GM12878 (cell line): ENCODE measurements at regions not wholly inside any gene's neighbourhood (a gene's known extent, or its start where the extent isn't known, plus 50 kb on each side); places are given as distances from the start of the nearest gene placed in this dataset.

Experiments
- ATAC-seq: fragments of 200-7000 bp; cut with Tn5 transposase; 3 replicates; pipeline ENCODE4 v1.9.1; 2020; ENCODE audit warnings: mild to moderate bottlenecking, moderate library complexity
- BruUV-seq: library from RNA; stranded (reverse); fragments of 400-500 nt; replicated peaks from 2 replicates; lab custom pipeline; 2021; lab: Mats Ljungman, UMichigan
- CTCF ChIA-PET: fragments of 300-600 bp; sonication (Branson Sonifier 250); formaldehyde crosslinking; extraction: SDS; loops from one replicate; lab custom pipeline; 2021; ENCODE audit warnings: inconsistent platforms; lab: Yijun Ruan, JAX
- POLR2A ChIA-PET: fragments of 350-600 bp; formaldehyde crosslinking; extraction: SDS; loops from one replicate; lab custom pipeline; 2021; ENCODE audit warnings: inconsistent platforms; lab: Charles Lee
- RAD21 ChIA-PET: fragments of 300-600 bp; sonication (Branson Sonifier 250); formaldehyde crosslinking; loops from one replicate; lab custom pipeline; 2023; ENCODE audit warnings: antibody characterized with exemption; ENCODE audit not compliant: unreplicated experiment; lab: Charles Lee
- SMC1A ChIA-PET: fragments of 300-600 bp; sonication (Branson Sonifier 250); formaldehyde crosslinking; loops from one replicate; lab custom pipeline; 2023; ENCODE audit not compliant: unreplicated experiment, uncharacterized antibody; lab: Charles Lee
- DNase-seq: peaks from one replicate; pipeline ENCODE4 v3.0.0-alpha.2; 2011; ENCODE audit warnings: low read depth, low spot score
- FAIRE-seq: peaks from 3 replicates; lab custom pipeline; 2011; peaks lifted over from hg19 to GRCh38; lab: Jason Lieb, UNC
- H2AFZ ChIP-seq: 2 replicates; pipeline ENCODE4 v1.6.0; 2011; ENCODE audit warnings: low read depth, low read length, control low read depth; ENCODE audit not compliant: control insufficient read depth
- H3K27ac ChIP-seq: 2 replicates; pipeline ENCODE4 v1.5.1; 2011; ENCODE audit warnings: control low read depth; ENCODE audit not compliant: control insufficient read depth, insufficient read depth
- H3K27me3 ChIP-seq, 2 experiments: replicated peaks in 1 of 2; 2 replicates each; pipeline versions ENCODE4 v1.6.0 to v1.6.1; 2011; ENCODE audit warnings: low read length in 1 of 2; ENCODE audit not compliant: control insufficient read depth in 2 of 2, insufficient read depth in 2 of 2
- H3K36me3 ChIP-seq, 2 experiments: 2 replicates each; pipeline ENCODE4 v1.5.1; 2011; ENCODE audit warnings: low read length in 1 of 2; ENCODE audit not compliant: control insufficient read depth in 2 of 2, insufficient read depth in 2 of 2
- H3K4me1 ChIP-seq: 2 replicates; pipeline ENCODE4 v1.6.1; 2011; ENCODE audit warnings: mild to moderate bottlenecking, low read length, moderate library complexity, mixed read lengths; ENCODE audit not compliant: control insufficient read depth, insufficient read depth
- H3K4me2 ChIP-seq: 2 replicates; pipeline ENCODE4 v1.6.0; 2011; ENCODE audit warnings: control low read depth; ENCODE audit not compliant: control insufficient read depth, insufficient read depth
- H3K4me3 ChIP-seq: fragments of 200-600 bp; sonication (generic); 2 replicates; pipeline ENCODE4 v1.5.1; 2016
- H3K79me2 ChIP-seq: 2 replicates; pipeline ENCODE4 v1.6.0; 2011; ENCODE audit warnings: low read length; ENCODE audit not compliant: control insufficient read depth, insufficient read depth
- H3K9ac ChIP-seq: 2 replicates; pipeline ENCODE4 v1.8.0; 2011; ENCODE audit warnings: low read length, control low read depth, mixed read lengths; ENCODE audit not compliant: control insufficient read depth, insufficient read depth
- H3K9me3 ChIP-seq: replicated peaks from 3 replicates; pipeline ENCODE4 v1.5.1; 2011; ENCODE audit warnings: mild to moderate bottlenecking, low read length; ENCODE audit not compliant: control insufficient read depth, insufficient read depth
- H4K20me1 ChIP-seq: 2 replicates; pipeline ENCODE4 v1.6.0; 2011; ENCODE audit not compliant: control insufficient read depth, insufficient read depth
- CTCF ChIP-seq, 3 experiments: IDR thresholded peaks in 2 of 3; conservative IDR thresholded peaks in 1 of 3; 2 replicates each; pipeline ENCODE4 v1.5.1; 2011; ENCODE audit warnings: low read depth in 3 of 3, low read length in 3 of 3, mild to moderate bottlenecking in 3 of 3, control low read depth in 2 of 3, moderate library complexity in 2 of 3, inconsistent platforms in 1 of 3, mixed read lengths in 1 of 3; ENCODE audit not compliant: control insufficient read depth in 2 of 3, insufficient read depth in 1 of 3; ENCODE audit errors: extremely low read depth in 1 of 3
- EGR1 ChIP-seq, 2 experiments: IDR thresholded peaks; 1 replicate in 1 of 2; 2 replicates in 1 of 2; pipeline ENCODE4 v1.6.1; 2011 to 2012; ENCODE audit warnings: low read depth in 2 of 2, low read length in 2 of 2, borderline replicate concordance in 1 of 2, mild to moderate bottlenecking in 1 of 2, moderate library complexity in 1 of 2
- IKZF1 ChIP-seq: fragments of 450-650 bp; conservative IDR thresholded peaks from 2 replicates; pipeline ENCODE4 v1.6.1; 2017; ENCODE audit warnings: antibody characterized with exemption, mild to moderate bottlenecking
- KAT2A ChIP-seq: conservative IDR thresholded peaks from 2 replicates; pipeline ENCODE4 v1.6.1; 2011; ENCODE audit warnings: low read depth, low read length; ENCODE audit not compliant: control insufficient read depth
- NFXL1 ChIP-seq: fragments of 450-650 bp; IDR thresholded peaks from 2 replicates; pipeline ENCODE4 v1.6.1; 2017; ENCODE audit warnings: antibody characterized with exemption, mild to moderate bottlenecking, borderline replicate concordance
- NR2C2 ChIP-seq: IDR thresholded peaks from 2 replicates; pipeline ENCODE4 v1.6.1; 2011; ENCODE audit warnings: borderline replicate concordance, low read depth; ENCODE audit not compliant: control insufficient read depth, insufficient read length
- PAX5 ChIP-seq: IDR thresholded peaks from 2 replicates; pipeline ENCODE4 v1.6.1; 2011; ENCODE audit warnings: low read depth, low read length, borderline replicate concordance
- POLR2A ChIP-seq: IDR thresholded peaks from 2 replicates; pipeline ENCODE4 v1.6.1; 2011; ENCODE audit warnings: low read depth, mild to moderate bottlenecking, low read length
- POU2F2 ChIP-seq: IDR thresholded peaks from 3 replicates; pipeline ENCODE4 v1.6.1; 2011; ENCODE audit warnings: low read depth, mild to moderate bottlenecking, low read length, borderline replicate concordance
- RCOR1 ChIP-seq: conservative IDR thresholded peaks from 2 replicates; pipeline ENCODE4 v1.6.1; 2012; ENCODE audit warnings: low read depth, low read length, improper control_type of control experiment
- SIX5 ChIP-seq: IDR thresholded peaks from 2 replicates; pipeline ENCODE4 v1.6.1; 2011; ENCODE audit warnings: mild to moderate bottlenecking, low read depth, low read length, moderate library complexity; ENCODE audit not compliant: severe bottlenecking
- STAT3 ChIP-seq: IDR thresholded peaks from 2 replicates; pipeline ENCODE4 v1.6.1; 2011; ENCODE audit warnings: low read depth, low read length, improper control_type of control experiment
- WRNIP1 ChIP-seq: IDR thresholded peaks from 2 replicates; pipeline ENCODE4 v1.6.1; 2011; ENCODE audit warnings: low read depth, low read length, improper control_type of control experiment, borderline replicate concordance
- YBX1 ChIP-seq: fragments of 450-650 bp; IDR thresholded peaks from 2 replicates; pipeline ENCODE4 v1.6.1; 2016; ENCODE audit warnings: antibody characterized with exemption
- WGBS: methylation state at CpG from one replicate; pipeline ENCODE4 v1.1.6; 2016; ENCODE audit warnings: low lambda C conversion rate; ENCODE audit not compliant: insufficient replicate concordance, insufficient coverage; ENCODE audit errors: missing lambda C conversion rate; 5-methylcytosine and 5-hydroxymethylcytosine counted together
- in situ Hi-C: fragments of 300-500 bp; cut with MboI; formaldehyde crosslinking; loops from 9 replicates; pipeline ENCODE4 v1.14.3; 2018; ENCODE audit warnings: mixed read lengths
- intact Hi-C: fragments of 100-400 bp; cut with micrococcal nuclease; formaldehyde crosslinking; loops from one replicate; pipeline ENCODE4 v1.14.2; 2022; ENCODE audit not compliant: unreplicated experiment
- TF ChIP-seq, protein P1 (sequence below): fragments of 450-650 bp; IDR thresholded peaks from 2 replicates; pipeline ENCODE4 v1.6.1; 2018; ENCODE audit warnings: mild to moderate bottlenecking, low read depth, moderate library complexity; ENCODE audit not compliant: partially characterized antibody
- TF ChIP-seq, protein P2 (sequence below): fragments of 450-650 bp; IDR thresholded peaks from 2 replicates; pipeline ENCODE4 v1.6.1; 2017; ENCODE audit warnings: antibody characterized with exemption, mild to moderate bottlenecking, moderate library complexity

DNA sequence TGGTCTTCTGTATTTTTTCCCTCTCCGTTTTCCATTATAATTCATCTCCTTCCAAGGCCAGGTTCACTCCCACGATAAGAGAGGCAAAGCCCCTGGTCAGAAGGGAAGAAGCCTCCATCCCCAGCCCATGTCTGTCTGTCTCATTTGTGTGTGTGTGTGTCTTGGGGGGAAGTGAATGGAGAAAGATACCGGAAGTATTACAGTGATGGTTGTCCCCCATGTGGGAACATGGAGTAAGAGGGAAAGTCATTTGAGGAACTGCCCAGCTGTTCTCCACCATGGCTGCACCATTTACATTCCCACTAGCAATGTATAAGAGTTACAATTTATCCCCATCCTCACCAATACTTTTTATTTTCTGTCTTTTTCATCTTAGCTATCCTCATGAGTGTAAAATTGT, 113.6 kb upstream of the ATP8B1 start:
- RAD21 ChIA-PET = no interaction called here
- POLR2A ChIA-PET = no interaction called here

More for the DNA sequence above, 113.6 kb upstream of the ATP8B1 start:
- ATAC-seq (no peak), FAIRE-seq (no peak), DNase-seq (no peak)
- Histone ChIP-seq H3K9me3 (no peaks in the 10 kb centered on the region; the same call in 2 of the 3 replicates), H3K27me3 (no peaks in the 10 kb centered on the region), H3K36me3 (no peaks in the 10 kb centered on the region), H3K9ac (no peak overlapping the region), H3K4me2 (no peak overlapping the region), H3K27ac (no peak overlapping the region), H2AFZ (peak overlapping the region; percentile 72), H3K4me1 (peaks cover 4% of the 10 kb centered on the region; the same call in 1 of the 2 replicates), H4K20me1 (no peaks in the 10 kb centered on the region), H3K4me3 (no peak overlapping the region), H3K79me2 (no peaks in the 10 kb centered on the region)
- TF ChIP-seq YBX1 = no peak
- no peak for TF ChIP-seq POU2F2
- TF ChIP-seq SIX5 = no peak
- TF ChIP-seq POLR2A = no peak
- no peak for TF ChIP-seq PAX5
- no peak for TF ChIP-seq NR2C2
- TF ChIP-seq KAT2A = no peak
- TF ChIP-seq, protein P1, sequence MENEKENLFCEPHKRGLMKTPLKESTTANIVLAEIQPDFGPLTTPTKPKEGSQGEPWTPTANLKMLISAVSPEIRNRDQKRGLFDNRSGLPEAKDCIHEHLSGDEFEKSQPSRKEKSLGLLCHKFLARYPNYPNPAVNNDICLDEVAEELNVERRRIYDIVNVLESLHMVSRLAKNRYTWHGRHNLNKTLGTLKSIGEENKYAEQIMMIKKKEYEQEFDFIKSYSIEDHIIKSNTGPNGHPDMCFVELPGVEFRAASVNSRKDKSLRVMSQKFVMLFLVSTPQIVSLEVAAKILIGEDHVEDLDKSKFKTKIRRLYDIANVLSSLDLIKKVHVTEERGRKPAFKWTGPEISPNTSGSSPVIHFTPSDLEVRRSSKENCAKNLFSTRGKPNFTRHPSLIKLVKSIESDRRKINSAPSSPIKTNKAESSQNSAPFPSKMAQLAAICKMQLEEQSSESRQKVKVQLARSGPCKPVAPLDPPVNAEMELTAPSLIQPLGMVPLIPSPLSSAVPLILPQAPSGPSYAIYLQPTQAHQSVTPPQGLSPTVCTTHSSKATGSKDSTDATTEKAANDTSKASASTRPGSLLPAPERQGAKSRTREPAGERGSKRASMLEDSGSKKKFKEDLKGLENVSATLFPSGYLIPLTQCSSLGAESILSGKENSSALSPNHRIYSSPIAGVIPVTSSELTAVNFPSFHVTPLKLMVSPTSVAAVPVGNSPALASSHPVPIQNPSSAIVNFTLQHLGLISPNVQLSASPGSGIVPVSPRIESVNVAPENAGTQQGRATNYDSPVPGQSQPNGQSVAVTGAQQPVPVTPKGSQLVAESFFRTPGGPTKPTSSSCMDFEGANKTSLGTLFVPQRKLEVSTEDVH = no peak
- no peak for TF ChIP-seq RCOR1
- TF ChIP-seq CTCF (IDR thresholded peaks at IDR 0.05 in 2 of 3, conservative IDR thresholded peaks at IDR 0.05 in 1 of 3; ENCODE audit: control insufficient read depth in 2 of 3, extremely low read depth in 1 of 3, insufficient read depth in 1 of 3, low read depth in 3 of 3, low read length in 3 of 3) = no peak
- TF ChIP-seq WRNIP1 = no peak
- TF ChIP-seq NFXL1 = no peak
- no peak for TF ChIP-seq STAT3
- TF ChIP-seq, protein P2, sequence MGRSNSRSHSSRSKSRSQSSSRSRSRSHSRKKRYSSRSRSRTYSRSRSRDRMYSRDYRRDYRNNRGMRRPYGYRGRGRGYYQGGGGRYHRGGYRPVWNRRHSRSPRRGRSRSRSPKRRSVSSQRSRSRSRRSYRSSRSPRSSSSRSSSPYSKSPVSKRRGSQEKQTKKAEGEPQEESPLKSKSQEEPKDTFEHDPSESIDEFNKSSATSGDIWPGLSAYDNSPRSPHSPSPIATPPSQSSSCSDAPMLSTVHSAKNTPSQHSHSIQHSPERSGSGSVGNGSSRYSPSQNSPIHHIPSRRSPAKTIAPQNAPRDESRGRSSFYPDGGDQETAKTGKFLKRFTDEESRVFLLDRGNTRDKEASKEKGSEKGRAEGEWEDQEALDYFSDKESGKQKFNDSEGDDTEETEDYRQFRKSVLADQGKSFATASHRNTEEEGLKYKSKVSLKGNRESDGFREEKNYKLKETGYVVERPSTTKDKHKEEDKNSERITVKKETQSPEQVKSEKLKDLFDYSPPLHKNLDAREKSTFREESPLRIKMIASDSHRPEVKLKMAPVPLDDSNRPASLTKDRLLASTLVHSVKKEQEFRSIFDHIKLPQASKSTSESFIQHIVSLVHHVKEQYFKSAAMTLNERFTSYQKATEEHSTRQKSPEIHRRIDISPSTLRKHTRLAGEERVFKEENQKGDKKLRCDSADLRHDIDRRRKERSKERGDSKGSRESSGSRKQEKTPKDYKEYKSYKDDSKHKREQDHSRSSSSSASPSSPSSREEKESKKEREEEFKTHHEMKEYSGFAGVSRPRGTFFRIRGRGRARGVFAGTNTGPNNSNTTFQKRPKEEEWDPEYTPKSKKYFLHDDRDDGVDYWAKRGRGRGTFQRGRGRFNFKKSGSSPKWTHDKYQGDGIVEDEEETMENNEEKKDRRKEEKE = no peak
- TF ChIP-seq EGR1 (IDR thresholded peaks at IDR 0.05; ENCODE audit: borderline replicate concordance in 1 of 2, low read depth in 2 of 2, low read length in 2 of 2) = no peak
- TF ChIP-seq IKZF1 = no peak
- ChIA-PET SMC1A (interaction anchor here (0.6 kb wide), 1 partner anchor 510 kb away, joined by 3 read pairs; no protein-coding TSS in a partner anchor), CTCF (no interaction called here)
- WGBS = 47% methylated on average over 3 of the region's 3 CpGs
- BruUV-seq = no TSS peak
- in situ Hi-C loops = no loop called here
- intact Hi-C loops = no loop called here
